ENCODE measurements at regions not wholly inside any gene's neighbourhood (a gene's known extent, or its start where the extent isn't known, plus 50 kb on each side); places are given as distances from the start of the nearest gene placed in this dataset.

DNA sequence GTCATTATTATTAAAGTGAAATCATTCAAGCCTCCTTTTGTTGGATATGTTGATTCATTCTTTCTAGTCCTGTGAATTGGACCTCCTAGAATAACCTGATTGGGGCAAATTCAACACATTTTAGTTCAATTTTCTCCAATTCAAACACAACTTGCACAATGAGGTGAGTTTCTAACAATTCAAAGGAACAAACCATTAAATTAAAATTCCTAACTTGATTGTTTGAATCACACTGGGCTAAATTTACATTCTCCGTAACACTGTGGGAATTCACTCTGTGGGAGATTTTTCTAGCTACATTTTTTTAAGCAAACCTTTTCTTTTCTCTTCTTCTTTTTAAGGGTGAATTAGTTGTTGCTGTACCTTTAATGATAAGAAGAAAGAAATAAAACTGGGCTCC is 68.3 kb upstream of the CABCOCO1 start:
- TF ChIP-seq JUND (IDR thresholded peaks at IDR 0.05) (no peak), ZFX (IDR thresholded peaks at IDR 0.05) (no peak)
- no peak overlapping the region for H3K4me3 ChIP-seq (replicated peaks in 1 of 2; ENCODE audit: low read depth in 1 of 2, low read length in 2 of 2)
- H3K79me2 ChIP-seq (ENCODE audit: insufficient read depth, low read length), result no peaks in the 10 kb centered on the region
- intact Hi-C loops (cut with micrococcal nuclease), result loop anchor here (5.0 kb wide), 1 partner anchor 452 kb away; no protein-coding TSS in a partner anchor
- ChIA-PET POLR2A (no interaction called here), CTCF (no interaction called here), RAD21 (ENCODE audit: low non-redundant PET in 1 of 2, low total read pairs in 2 of 2, uncharacterized antibody in 2 of 2, unreplicated experiment in 2 of 2) (no interaction called here)
- BruUV-seq (replicated peaks), result no TSS peak
- no peaks in the 10 kb centered on the region for H3K27me3 ChIP-seq (ENCODE audit: insufficient read depth, low read length)
- no peak overlapping the region for H2AFZ ChIP-seq (ENCODE audit: low read depth, low read length, poor library complexity, severe bottlenecking)
- H3K36me3 ChIP-seq (ENCODE audit: control insufficient read depth in 1 of 2, insufficient read depth in 2 of 2, low read length in 2 of 2), result no peaks in the 10 kb centered on the region
- DNase-seq (ENCODE audit: low read depth, low spot score) (no peak), ATAC-seq (no peak)
- H3K4me2 ChIP-seq (ENCODE audit: low read length), result no peak overlapping the region
- no peaks in the 10 kb centered on the region for H3K9me3 ChIP-seq (ENCODE audit: control insufficient read depth in 1 of 2, insufficient read depth in 1 of 2, low read depth in 1 of 2, low read length in 2 of 2)
- no peaks in the 10 kb centered on the region for H3K4me1 ChIP-seq (ENCODE audit: control insufficient read depth in 1 of 2, insufficient read depth in 2 of 2, low read length in 2 of 2)
- H3K9me2 ChIP-seq (ENCODE audit: insufficient read depth), result no peaks in the 10 kb centered on the region
- H4K20me1 ChIP-seq (ENCODE audit: insufficient read depth), result no peaks in the 10 kb centered on the region
- no peak overlapping the region for H3K9ac ChIP-seq (ENCODE audit: low read length)
- H3K27ac ChIP-seq (ENCODE audit: low read depth, low read length), result no peak overlapping the region

GRCh38 chr10:61592581-61592980 is 70.1 kb upstream of the CABCOCO1 start:
- H2AFZ ChIP-seq (ENCODE audit: low read depth, low read length, poor library complexity, severe bottlenecking), result no peak overlapping the region
- H3K27ac ChIP-seq (ENCODE audit: low read depth, low read length), result no peak overlapping the region
- no peaks in the 10 kb centered on the region for H3K36me3 ChIP-seq (ENCODE audit: control insufficient read depth in 1 of 2, insufficient read depth in 2 of 2, low read length in 2 of 2)
- H4K20me1 ChIP-seq (ENCODE audit: insufficient read depth), result no peaks in the 10 kb centered on the region
- no peaks in the 10 kb centered on the region for H3K9me2 ChIP-seq (ENCODE audit: insufficient read depth)
- CTCF ChIA-PET, result interaction anchor here (0.6 to 1.0 kb wide), 2 partner anchors 321 to 776 kb away, joined by 3 read pairs; no protein-coding TSS in a partner anchor
- DNase-seq (ENCODE audit: low read depth, low spot score) (peak; percentile 33), ATAC-seq (peak; percentile 95)
- intact Hi-C loops (cut with micrococcal nuclease), result loop anchor here (5.0 kb wide), 1 partner anchor 450 kb away; no protein-coding TSS in a partner anchor
- H3K4me1 ChIP-seq (ENCODE audit: control insufficient read depth in 1 of 2, insufficient read depth in 2 of 2, low read length in 2 of 2), result peaks cover 0 to 3% of the 10 kb centered on the region in 2 experiments; a peak in 1 of 4 replicates
- no peaks in the 10 kb centered on the region for H3K9me3 ChIP-seq (ENCODE audit: control insufficient read depth in 1 of 2, insufficient read depth in 1 of 2, low read depth in 1 of 2, low read length in 2 of 2)
- no peak overlapping the region for H3K4me3 ChIP-seq (replicated peaks in 1 of 2; ENCODE audit: low read depth in 1 of 2, low read length in 2 of 2)
- H3K9ac ChIP-seq (ENCODE audit: low read length), result no peak overlapping the region
- no peaks in the 10 kb centered on the region for H3K79me2 ChIP-seq (ENCODE audit: insufficient read depth, low read length)
- BruUV-seq (replicated peaks), result no TSS peak
- no peaks in the 10 kb centered on the region for H3K27me3 ChIP-seq (ENCODE audit: insufficient read depth, low read length)
- RAD21 ChIA-PET (ENCODE audit: low non-redundant PET in 1 of 2, low total read pairs in 2 of 2, uncharacterized antibody in 2 of 2, unreplicated experiment in 2 of 2), result no interaction called here
- POLR2A ChIA-PET, result no interaction called here
- no peak overlapping the region for H3K4me2 ChIP-seq (ENCODE audit: low read length)
- no peak for TF ChIP-seq JUND (IDR thresholded peaks at IDR 0.05)
- peak; percentile 44 for TF ChIP-seq RAD21 (IDR thresholded peaks at IDR 0.05; ENCODE audit: low read depth)
- no peak for TF ChIP-seq EZH2 (IDR thresholded peaks at IDR 0.05)
- TF ChIP-seq SRF (IDR thresholded peaks at IDR 0.05; ENCODE audit: low read depth), result no peak
- no peak for TF ChIP-seq POLR2A (IDR thresholded peaks at IDR 0.05; ENCODE audit: borderline replicate concordance, extremely low read depth, insufficient read depth, insufficient read length)
- no peak for TF ChIP-seq CEBPB (IDR thresholded peaks at IDR 0.05; ENCODE audit: low read depth)
- no peak for TF ChIP-seq ZFX (IDR thresholded peaks at IDR 0.05)
- TF ChIP-seq, protein P1, sequence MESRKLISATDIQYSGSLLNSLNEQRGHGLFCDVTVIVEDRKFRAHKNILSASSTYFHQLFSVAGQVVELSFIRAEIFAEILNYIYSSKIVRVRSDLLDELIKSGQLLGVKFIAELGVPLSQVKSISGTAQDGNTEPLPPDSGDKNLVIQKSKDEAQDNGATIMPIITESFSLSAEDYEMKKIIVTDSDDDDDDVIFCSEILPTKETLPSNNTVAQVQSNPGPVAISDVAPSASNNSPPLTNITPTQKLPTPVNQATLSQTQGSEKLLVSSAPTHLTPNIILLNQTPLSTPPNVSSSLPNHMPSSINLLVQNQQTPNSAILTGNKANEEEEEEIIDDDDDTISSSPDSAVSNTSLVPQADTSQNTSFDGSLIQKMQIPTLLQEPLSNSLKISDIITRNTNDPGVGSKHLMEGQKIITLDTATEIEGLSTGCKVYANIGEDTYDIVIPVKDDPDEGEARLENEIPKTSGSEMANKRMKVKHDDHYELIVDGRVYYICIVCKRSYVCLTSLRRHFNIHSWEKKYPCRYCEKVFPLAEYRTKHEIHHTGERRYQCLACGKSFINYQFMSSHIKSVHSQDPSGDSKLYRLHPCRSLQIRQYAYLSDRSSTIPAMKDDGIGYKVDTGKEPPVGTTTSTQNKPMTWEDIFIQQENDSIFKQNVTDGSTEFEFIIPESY (IDR thresholded peaks at IDR 0.05; ENCODE audit: extremely low read depth, insufficient replicate concordance, low read length), result no peak
- no peak for TF ChIP-seq POLR2AphosphoS5 (IDR thresholded peaks at IDR 0.05; ENCODE audit: low read depth, low read length)
- TF ChIP-seq EGR1 (IDR thresholded peaks at IDR 0.05; ENCODE audit: low read depth), result no peak
- peak; percentile 25 to 76 (median 74); a peak in 5 of 6 replicates for TF ChIP-seq CTCF (IDR thresholded peaks at IDR 0.05 in 2 of 3, conservative IDR thresholded peaks at IDR 0.05 in 1 of 3; ENCODE audit: borderline replicate concordance in 1 of 3, insufficient read depth in 1 of 3, low read depth in 2 of 3, low read length in 2 of 3)
- no peak for TF ChIP-seq REST (IDR thresholded peaks at IDR 0.05; ENCODE audit: low read depth)
- no peak for TF ChIP-seq SIN3A (IDR thresholded peaks at IDR 0.05; ENCODE audit: low read depth)
- TF ChIP-seq YY1 (IDR thresholded peaks at IDR 0.05; ENCODE audit: extremely low read depth, insufficient replicate concordance, low read depth, low read length), result peak; percentile 18

Measured in HCT116 (cell line).